ENCODE measurements at regions not wholly inside any gene's neighbourhood (a gene's known extent, or its start where the extent isn't known, plus 50 kb on each side); places are given as distances from the start of the nearest gene placed in this dataset.
A peak's percentile ranks its signal among the peaks of the same experiment; 100 is the strongest.

GRCh38 chr12:41981013-41981412 is 163.7 kb downstream of the GXYLT1 start:
- DNase-seq: no peak

GRCh38 chr12:41980390-41980789 is 164.3 kb downstream of the GXYLT1 start:
- no peak for DNase-seq

- no peak for DNase-seq
Observed at GRCh38 chr12:41979574-41979973, 165.1 kb downstream of the GXYLT1 start.

GRCh38 chr12:41972598-41972997 is 172.1 kb downstream of the GXYLT1 start:
- no peak for DNase-seq

GRCh38 chr12:41972196-41972595 is 172.5 kb downstream of the GXYLT1 start:
- no peak for DNase-seq

- no peak for DNase-seq
Observed at GRCh38 chr12:41970744-41971143, 173.9 kb downstream of the GXYLT1 start.

- no peak for DNase-seq
Observed at GRCh38 chr12:41968599-41968998, 176.1 kb downstream of the GXYLT1 start.

- DNase-seq: no peak
Observed at GRCh38 chr12:41967668-41968500, 176.8 kb downstream of the GXYLT1 start.

GRCh38 chr12:41966916-41967315 is 177.8 kb downstream of the GXYLT1 start:
- no peak for DNase-seq

- DNase-seq: no peak
Observed at GRCh38 chr12:41966001-41966400, 178.7 kb downstream of the GXYLT1 start.

GRCh38 chr12:41963398-41963797 is 181.3 kb downstream of the GXYLT1 start:
- no peak for DNase-seq

GRCh38 chr12:41962171-41962572 is 182.5 kb downstream of the GXYLT1 start:
- DNase-seq: no peak

GRCh38 chr12:41959271-41959670 is 185.4 kb downstream of the GXYLT1 start:
- DNase-seq: no peak

GRCh38 chr12:41956353-41956752 is 188.3 kb downstream of the GXYLT1 start:
- no peak for DNase-seq

GRCh38 chr12:41950455-41950854 is 194.2 kb downstream of the GXYLT1 start:
- DNase-seq: no peak

- no peak for DNase-seq
Observed at GRCh38 chr12:41946106-41946505, 198.6 kb downstream of the GXYLT1 start.

- no peak for DNase-seq
Observed at GRCh38 chr12:41944216-41944615, 200.5 kb downstream of the GXYLT1 start.

GRCh38 chr12:41943671-41944070 is 201.0 kb downstream of the GXYLT1 start:
- DNase-seq: no peak

- DNase-seq: no peak
Observed at GRCh38 chr12:41942354-41942753, 202.3 kb downstream of the GXYLT1 start.

- DNase-seq: no peak
Observed at GRCh38 chr12:41941079-41941478, 203.6 kb downstream of the GXYLT1 start.

GRCh38 chr12:41940571-41940970 is 204.1 kb downstream of the GXYLT1 start:
- DNase-seq: no peak

- DNase-seq: no peak
Observed at GRCh38 chr12:41936333-41936732, 208.3 kb downstream of the GXYLT1 start.

- DNase-seq: no peak
Observed at GRCh38 chr12:41935911-41936310, 208.8 kb downstream of the GXYLT1 start.

GRCh38 chr12:41932470-41932991 is 212.1 kb downstream of the GXYLT1 start:
- peak; percentile 82 to 92 (median 86) for DNase-seq
